ENCODE measurements at regions not wholly inside any gene's neighbourhood (a gene's known extent, or its start where the extent isn't known, plus 50 kb on each side); places are given as distances from the start of the nearest gene placed in this dataset.
A peak's percentile ranks its signal among the peaks of the same experiment; 100 is the strongest.

DNA sequence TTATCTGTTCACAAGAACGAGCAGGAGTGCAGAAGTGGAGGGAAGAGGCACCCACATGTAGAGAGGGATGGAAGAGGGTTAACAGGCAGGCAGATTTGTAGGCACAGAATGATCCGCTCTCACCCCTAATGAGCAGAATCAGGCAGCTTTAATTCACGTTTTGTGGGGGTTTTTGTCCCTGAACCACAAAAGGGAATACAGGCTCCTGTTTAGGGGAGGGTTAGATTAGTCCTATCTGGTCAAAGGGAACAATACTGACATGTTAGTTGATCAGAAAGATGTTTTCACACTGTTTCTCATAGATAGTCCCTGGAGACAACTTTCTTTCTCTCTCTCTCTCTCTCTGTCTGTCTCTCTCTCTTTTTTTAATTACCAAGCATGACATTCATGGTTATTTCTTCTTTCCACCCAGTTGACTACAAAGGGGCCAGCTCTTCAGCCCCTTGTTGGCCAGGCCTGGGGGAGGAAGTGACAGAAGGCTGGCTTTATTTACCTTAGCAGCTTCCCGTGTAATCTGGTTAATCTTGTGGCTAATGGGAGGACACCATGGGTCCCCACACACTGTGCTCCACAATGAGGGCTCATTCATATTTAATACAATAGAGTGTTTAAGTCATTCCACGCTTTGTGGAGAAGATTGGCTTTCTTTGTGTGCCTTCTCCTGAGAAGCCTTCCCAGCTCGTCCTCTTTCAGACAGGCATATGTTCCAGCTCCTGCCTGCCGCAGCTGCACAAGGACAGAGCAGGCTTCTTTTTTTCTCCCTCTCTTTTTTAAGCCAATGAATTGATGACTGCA, 958.8 kb downstream of the TFAP2A start:
- H3K4me1 ChIP-seq (ENCODE audit: control insufficient read depth, insufficient read depth, low read length): 0 out of 2 replicates have a peak, but pooled peaks cover 2% of the 10 kb centered on the region
- TF ChIP-seq, protein P1, sequence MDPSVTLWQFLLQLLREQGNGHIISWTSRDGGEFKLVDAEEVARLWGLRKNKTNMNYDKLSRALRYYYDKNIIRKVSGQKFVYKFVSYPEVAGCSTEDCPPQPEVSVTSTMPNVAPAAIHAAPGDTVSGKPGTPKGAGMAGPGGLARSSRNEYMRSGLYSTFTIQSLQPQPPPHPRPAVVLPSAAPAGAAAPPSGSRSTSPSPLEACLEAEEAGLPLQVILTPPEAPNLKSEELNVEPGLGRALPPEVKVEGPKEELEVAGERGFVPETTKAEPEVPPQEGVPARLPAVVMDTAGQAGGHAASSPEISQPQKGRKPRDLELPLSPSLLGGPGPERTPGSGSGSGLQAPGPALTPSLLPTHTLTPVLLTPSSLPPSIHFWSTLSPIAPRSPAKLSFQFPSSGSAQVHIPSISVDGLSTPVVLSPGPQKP (IDR thresholded peaks at IDR 0.05; ENCODE audit: borderline replicate concordance, low read depth, low read length): no peak
- TF ChIP-seq CHD1 (IDR thresholded peaks at IDR 0.05; ENCODE audit: low read depth, low read length) (no peak), MAZ (IDR thresholded peaks at IDR 0.05; ENCODE audit: borderline replicate concordance, low read depth, low read length) (no peak), SMC3 (IDR thresholded peaks at IDR 0.05; ENCODE audit: low read depth, low read length) (no peak)
- TF ChIP-seq, protein P2, sequence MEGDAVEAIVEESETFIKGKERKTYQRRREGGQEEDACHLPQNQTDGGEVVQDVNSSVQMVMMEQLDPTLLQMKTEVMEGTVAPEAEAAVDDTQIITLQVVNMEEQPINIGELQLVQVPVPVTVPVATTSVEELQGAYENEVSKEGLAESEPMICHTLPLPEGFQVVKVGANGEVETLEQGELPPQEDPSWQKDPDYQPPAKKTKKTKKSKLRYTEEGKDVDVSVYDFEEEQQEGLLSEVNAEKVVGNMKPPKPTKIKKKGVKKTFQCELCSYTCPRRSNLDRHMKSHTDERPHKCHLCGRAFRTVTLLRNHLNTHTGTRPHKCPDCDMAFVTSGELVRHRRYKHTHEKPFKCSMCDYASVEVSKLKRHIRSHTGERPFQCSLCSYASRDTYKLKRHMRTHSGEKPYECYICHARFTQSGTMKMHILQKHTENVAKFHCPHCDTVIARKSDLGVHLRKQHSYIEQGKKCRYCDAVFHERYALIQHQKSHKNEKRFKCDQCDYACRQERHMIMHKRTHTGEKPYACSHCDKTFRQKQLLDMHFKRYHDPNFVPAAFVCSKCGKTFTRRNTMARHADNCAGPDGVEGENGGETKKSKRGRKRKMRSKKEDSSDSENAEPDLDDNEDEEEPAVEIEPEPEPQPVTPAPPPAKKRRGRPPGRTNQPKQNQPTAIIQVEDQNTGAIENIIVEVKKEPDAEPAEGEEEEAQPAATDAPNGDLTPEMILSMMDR (conservative IDR thresholded peaks at IDR 0.05; ENCODE audit: low read depth, low read length): no peak
- TF ChIP-seq, protein P3, sequence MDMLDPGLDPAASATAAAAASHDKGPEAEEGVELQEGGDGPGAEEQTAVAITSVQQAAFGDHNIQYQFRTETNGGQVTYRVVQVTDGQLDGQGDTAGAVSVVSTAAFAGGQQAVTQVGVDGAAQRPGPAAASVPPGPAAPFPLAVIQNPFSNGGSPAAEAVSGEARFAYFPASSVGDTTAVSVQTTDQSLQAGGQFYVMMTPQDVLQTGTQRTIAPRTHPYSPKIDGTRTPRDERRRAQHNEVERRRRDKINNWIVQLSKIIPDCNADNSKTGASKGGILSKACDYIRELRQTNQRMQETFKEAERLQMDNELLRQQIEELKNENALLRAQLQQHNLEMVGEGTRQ (IDR thresholded peaks at IDR 0.05; ENCODE audit: low read depth, low read length): no peak
- no peak overlapping the region for H4K8ac ChIP-seq (ENCODE audit: low read depth in 2 of 2, low read length in 2 of 2)
- no peak overlapping the region for H2AK9ac ChIP-seq (replicated peaks; ENCODE audit: low read depth, low read length, poor library complexity)
- H4K20me1 ChIP-seq (ENCODE audit: insufficient read depth, low read length): no peaks in the 10 kb centered on the region
- ATAC-seq (ENCODE audit: low read depth) (no peak), DNase-seq (no peak)
- H3K27ac ChIP-seq (ENCODE audit: insufficient read depth, low read length): no peak overlapping the region
- H3K4me3 ChIP-seq (ENCODE audit: insufficient read depth, low read depth, low read length): no peak overlapping the region
- no peak overlapping the region for H4K91ac ChIP-seq (ENCODE audit: insufficient read depth, low read depth, low read length)
- no peaks in the 10 kb centered on the region for H3K27me3 ChIP-seq (ENCODE audit: control insufficient read depth, insufficient read depth, low read length)
- dilution Hi-C loops (cut with HindIII; ENCODE audit: low sequenced_read_pairs, unreplicated experiment) (no loop called here), in situ Hi-C loops (cut with MboI; ENCODE audit: low sequenced_read_pairs) (no loop called here), intact Hi-C loops (cut with micrococcal nuclease) (no loop called here)
- no peak overlapping the region for H2BK5ac ChIP-seq (ENCODE audit: low read depth, low read length, poor library complexity, severe bottlenecking)
- H3K9me1 ChIP-seq (ENCODE audit: insufficient read depth, low read length): no peaks in the 10 kb centered on the region
- ChIA-PET CTCF (interaction anchor here (1.1 kb wide), 1 partner anchor 11 kb away, joined by 3 read pairs; no protein-coding TSS in a partner anchor), POLR2A (ENCODE audit: unreplicated experiment) (no interaction called here)
- H2BK20ac ChIP-seq (ENCODE audit: low read depth, low read length): peak overlapping the region; percentile 9; the same call in 1 of the 2 replicates
- no peaks in the 10 kb centered on the region for H3K9me3 ChIP-seq (ENCODE audit: control insufficient read depth, insufficient read depth, low read length)
- no peak overlapping the region for H3K23ac ChIP-seq (ENCODE audit: low read depth, low read length)
- no peak overlapping the region for H3K18ac ChIP-seq (ENCODE audit: low read depth, low read length)
- no CpG with 5 or more reads among the region's 7 CpGs for WGBS, 2 experiments (ENCODE audit: extremely low coverage in 2 of 2, insufficient read length in 1 of 2)
- no peak overlapping the region for H3K56ac ChIP-seq (ENCODE audit: extremely low read depth, insufficient read depth, low read length)
- H3K36me3 ChIP-seq (ENCODE audit: control insufficient read depth, insufficient read depth, low read length): no peaks in the 10 kb centered on the region
- no peak overlapping the region for H2AFZ ChIP-seq (replicated peaks; ENCODE audit: low read length, poor library complexity)
- no peak overlapping the region for H4K5ac ChIP-seq (ENCODE audit: low read depth, low read length)
- H2BK15ac ChIP-seq (ENCODE audit: low read depth, low read length): no peak overlapping the region
- H3K14ac ChIP-seq (replicated peaks; ENCODE audit: low read depth, low read length): no peak overlapping the region
- no peak overlapping the region for H3K9ac ChIP-seq (ENCODE audit: low read depth, low read length)
- BruUV-seq (replicated peaks): no TSS peak
- no peak overlapping the region for H2BK120ac ChIP-seq (ENCODE audit: low read depth, low read length)
- no peak overlapping the region for H3K4ac ChIP-seq (ENCODE audit: low read depth, low read length)
- H3K4me2 ChIP-seq (ENCODE audit: low read depth, low read length): no peak overlapping the region
- no peak overlapping the region for H2AK5ac ChIP-seq (ENCODE audit: low read depth, low read length)
- no peaks in the 10 kb centered on the region for H3K79me1 ChIP-seq (ENCODE audit: low read depth in 1 of 2, low read length in 2 of 2)
